ENCODE measurements at regions not wholly inside any gene's neighbourhood (a gene's known extent, or its start where the extent isn't known, plus 50 kb on each side); places are given as distances from the start of the nearest gene placed in this dataset.

DNA sequence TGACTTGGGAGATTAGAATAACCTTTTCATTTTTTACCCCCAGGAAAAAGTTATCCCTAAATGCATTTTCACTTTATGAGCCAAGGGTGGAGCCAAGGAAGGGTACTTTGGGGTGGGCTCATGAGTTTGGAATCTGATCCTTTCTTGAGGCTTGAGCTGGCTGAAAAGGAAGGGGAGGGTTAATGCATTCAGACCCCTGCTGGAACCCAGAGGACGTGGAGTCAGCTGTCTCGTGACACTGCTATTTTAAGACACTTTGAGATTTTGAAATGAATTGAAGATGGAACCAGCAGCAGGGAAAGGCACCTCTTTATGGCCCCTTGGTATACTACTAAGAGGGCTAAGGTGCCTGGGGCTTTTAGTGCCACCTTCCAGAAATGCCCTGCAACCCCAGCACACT is 90.4 kb downstream of the MARCHF4 start:
- Mint-ChIP-seq H3K36me3 (no peaks in the 10 kb centered on the region), H3K9me3 (no peaks in the 10 kb centered on the region), H3K4me3 (no peak overlapping the region), H3K27me3 (ENCODE audit: low read depth) (peaks cover 19% of the 10 kb centered on the region), H3K27ac (no peak overlapping the region), H3K4me1 (peaks cover 7% of the 10 kb centered on the region)
- no peak for DNase-seq (ENCODE audit: low spot score in 2 of 2, unreplicated experiment in 2 of 2)
- TF ChIP-seq CTCF (IDR thresholded peaks at IDR 0.05; ENCODE audit: unreplicated experiment) = no peak

DNA sequence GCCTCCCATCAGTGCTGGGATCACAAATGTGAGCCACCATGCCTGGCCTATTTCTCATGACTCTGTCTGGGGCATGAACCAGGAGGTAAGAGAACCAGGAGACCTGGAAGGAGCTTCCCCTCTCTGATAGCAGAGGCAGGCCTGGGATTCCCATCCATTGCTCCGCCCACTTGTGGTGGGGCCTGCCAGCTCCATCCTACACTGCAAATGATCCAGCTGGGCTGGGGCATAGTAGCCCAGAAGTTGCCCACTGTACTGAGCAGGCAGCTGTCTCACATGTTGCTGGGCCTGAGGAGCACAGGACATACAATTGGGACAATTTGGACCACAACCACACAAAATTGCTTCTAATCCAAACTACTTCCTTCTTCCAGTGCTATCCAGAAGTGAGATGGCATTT is 91.0 kb downstream of the MARCHF4 start:
- no peak for DNase-seq (ENCODE audit: low spot score in 2 of 2, unreplicated experiment in 2 of 2)
- H3K27ac Mint-ChIP-seq = no peak overlapping the region
- H3K36me3 Mint-ChIP-seq = no peaks in the 10 kb centered on the region
- no peak overlapping the region for H3K4me3 Mint-ChIP-seq
- no peaks in the 10 kb centered on the region for H3K9me3 Mint-ChIP-seq
- no peak for TF ChIP-seq CTCF (IDR thresholded peaks at IDR 0.05; ENCODE audit: unreplicated experiment)
- peaks cover 9% of the 10 kb centered on the region for H3K4me1 Mint-ChIP-seq
- peaks cover 25% of the 10 kb centered on the region for H3K27me3 Mint-ChIP-seq (ENCODE audit: low read depth)

DNA sequence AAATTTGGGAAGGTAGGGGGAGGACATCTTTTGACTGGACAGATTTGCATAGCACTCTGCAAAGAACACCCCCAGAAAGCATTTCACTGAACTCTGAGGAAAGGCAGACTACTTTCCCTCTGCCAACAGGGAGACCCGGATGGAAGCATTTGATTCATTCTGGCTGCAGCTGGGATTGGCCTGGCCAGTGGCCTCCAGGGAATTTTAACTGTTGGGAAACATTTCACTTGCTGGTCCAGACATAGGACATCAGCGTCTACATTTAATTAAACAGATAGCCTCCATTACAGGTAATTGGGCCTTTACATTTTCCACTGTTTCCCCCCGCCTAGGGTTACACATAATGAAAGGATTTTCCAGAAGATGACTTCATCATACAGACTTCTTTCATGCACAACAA is 92.8 kb downstream of the MARCHF4 start:
- Mint-ChIP-seq H3K4me1 (peaks cover 9% of the 10 kb centered on the region), H3K27me3 (ENCODE audit: low read depth) (peaks cover 40% of the 10 kb centered on the region), H3K9me3 (no peaks in the 10 kb centered on the region), H3K4me3 (no peak overlapping the region), H3K36me3 (no peaks in the 10 kb centered on the region), H3K27ac (no peak overlapping the region)
- no peak for DNase-seq (ENCODE audit: low spot score in 2 of 2, unreplicated experiment in 2 of 2)
- TF ChIP-seq CTCF (IDR thresholded peaks at IDR 0.05; ENCODE audit: unreplicated experiment) = no peak

DNA sequence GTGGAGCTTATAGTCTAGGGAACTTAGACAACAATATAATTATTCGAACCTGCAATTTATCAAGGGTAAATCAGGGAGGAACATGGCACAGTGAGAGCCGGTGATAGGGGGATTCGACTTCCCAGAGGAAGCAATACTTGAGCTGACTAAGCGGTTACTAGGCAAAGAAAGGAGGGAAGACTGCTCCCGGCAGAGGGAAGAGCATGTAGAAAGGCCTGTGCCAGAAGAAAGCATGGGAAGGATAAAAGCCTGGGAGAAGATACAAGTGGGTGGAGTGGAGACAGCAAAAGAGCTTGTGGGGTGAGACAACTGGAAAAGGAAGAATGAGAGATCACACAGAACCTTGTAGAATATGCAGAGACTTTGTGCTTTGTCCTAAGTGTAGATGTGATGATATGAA is 93.3 kb downstream of the MARCHF4 start:
- no peak overlapping the region for H3K4me3 Mint-ChIP-seq
- TF ChIP-seq CTCF (IDR thresholded peaks at IDR 0.05; ENCODE audit: unreplicated experiment) = no peak
- no peaks in the 10 kb centered on the region for H3K36me3 Mint-ChIP-seq
- H3K4me1 Mint-ChIP-seq = peaks cover 9% of the 10 kb centered on the region
- no peak overlapping the region for H3K27ac Mint-ChIP-seq
- DNase-seq (ENCODE audit: low spot score in 2 of 2, unreplicated experiment in 2 of 2) = no peak
- H3K27me3 Mint-ChIP-seq (ENCODE audit: low read depth) = peaks cover 44% of the 10 kb centered on the region
- no peaks in the 10 kb centered on the region for H3K9me3 Mint-ChIP-seq

DNA sequence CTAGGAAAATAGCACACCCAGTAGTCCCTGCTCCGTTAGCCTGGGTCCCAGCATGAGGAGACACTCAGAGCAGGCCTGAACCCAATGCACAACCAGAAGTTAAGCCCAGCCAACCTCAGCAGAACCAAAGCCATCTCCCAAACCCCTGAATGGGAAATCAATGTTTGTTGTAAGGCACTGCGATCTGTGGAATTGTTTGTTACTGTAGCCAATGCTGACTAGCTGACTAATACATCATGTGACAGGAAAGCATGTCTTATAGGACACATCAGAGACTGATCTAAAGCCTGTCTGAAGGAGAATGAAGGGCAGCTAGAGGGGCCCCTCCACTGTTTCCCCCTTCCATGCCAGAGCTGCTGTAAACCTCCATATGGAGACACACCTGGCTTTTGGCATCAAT is 96.4 kb downstream of the MARCHF4 start:
- Mint-ChIP-seq H3K4me3 (no peak overlapping the region), H3K9me3 (no peaks in the 10 kb centered on the region), H3K27me3 (ENCODE audit: low read depth) (peaks cover 57% of the 10 kb centered on the region), H3K36me3 (no peaks in the 10 kb centered on the region), H3K27ac (no peak overlapping the region), H3K4me1 (peaks cover 5% of the 10 kb centered on the region)
- no peak for DNase-seq (ENCODE audit: low spot score in 2 of 2, unreplicated experiment in 2 of 2)
- no peak for TF ChIP-seq CTCF (IDR thresholded peaks at IDR 0.05; ENCODE audit: unreplicated experiment)

DNA sequence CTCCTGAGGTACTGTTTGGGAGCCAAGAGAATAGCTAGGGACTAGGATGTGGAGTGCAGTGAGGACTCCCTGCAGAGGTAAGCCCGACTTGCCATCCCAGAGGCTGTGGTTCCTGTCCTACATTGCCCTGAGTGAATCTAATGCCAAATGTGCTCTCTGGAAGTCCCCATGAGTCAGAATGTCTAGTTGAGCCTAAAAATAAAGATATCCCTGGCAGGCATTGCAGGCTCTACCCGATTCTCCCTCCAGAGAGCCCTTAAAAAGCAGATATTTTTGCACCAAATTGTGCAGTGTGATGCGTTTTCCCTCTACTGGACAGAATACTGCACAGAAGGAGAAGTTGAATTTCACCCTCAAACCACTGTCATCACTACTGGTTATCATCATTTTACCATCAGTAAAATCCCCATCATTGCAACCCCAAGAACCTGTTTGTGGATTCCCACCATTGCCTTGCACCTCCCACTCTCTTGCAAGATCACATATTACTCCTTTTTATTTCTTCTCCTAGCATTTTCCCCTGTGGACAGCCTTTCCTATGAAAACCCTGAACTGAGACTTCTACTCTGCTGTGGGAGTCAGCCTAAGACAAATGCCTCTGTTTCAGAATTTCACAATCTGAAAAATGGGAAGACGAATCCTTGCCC is 98.0 kb downstream of the MARCHF4 start:
- TF ChIP-seq CTCF (IDR thresholded peaks at IDR 0.05; ENCODE audit: unreplicated experiment) = no peak
- peaks cover 67% of the 10 kb centered on the region for H3K27me3 Mint-ChIP-seq (ENCODE audit: low read depth)
- no peaks in the 10 kb centered on the region for H3K9me3 Mint-ChIP-seq
- peaks cover 5% of the 10 kb centered on the region for H3K4me1 Mint-ChIP-seq
- no peak overlapping the region for H3K4me3 Mint-ChIP-seq
- no peak for DNase-seq (ENCODE audit: low spot score in 2 of 2, unreplicated experiment in 2 of 2)
- H3K36me3 Mint-ChIP-seq = no peaks in the 10 kb centered on the region
- no peak overlapping the region for H3K27ac Mint-ChIP-seq
